ENCODE measurements at regions not wholly inside any gene's neighbourhood (a gene's known extent, or its start where the extent isn't known, plus 50 kb on each side); places are given as distances from the start of the nearest gene placed in this dataset.

GRCh38 chr1:87264976-87265375, 63.7 kb upstream of the LMO4 start:
- no peak for TF ChIP-seq CTCF (conservative IDR thresholded peaks at IDR 0.05 in 1 of 2, IDR thresholded peaks at IDR 0.05 in 1 of 2; ENCODE audit: low read depth in 1 of 2, low read length in 2 of 2)
- TF ChIP-seq EZH2 (IDR thresholded peaks at IDR 0.05; ENCODE audit: low read length, missing control alignments) = no peak
